ENCODE measurements at regions not wholly inside any gene's neighbourhood (a gene's known extent, or its start where the extent isn't known, plus 50 kb on each side); places are given as distances from the start of the nearest gene placed in this dataset.

GRCh38 chr9:86783884-86784283, 163.4 kb downstream of the GAS1 start:
- DNase-seq (ENCODE audit: low spot score): no peak
- no peak for TF ChIP-seq CTCF (IDR thresholded peaks at IDR 0.05; ENCODE audit: extremely low read depth, missing control alignments)

- no peak for TF ChIP-seq CTCF (IDR thresholded peaks at IDR 0.05; ENCODE audit: extremely low read depth, missing control alignments)
- no peak for DNase-seq (ENCODE audit: low spot score)
Observed at GRCh38 chr9:86782831-86783230, 164.5 kb downstream of the GAS1 start.

- no peak for DNase-seq (ENCODE audit: low spot score)
- TF ChIP-seq CTCF (IDR thresholded peaks at IDR 0.05; ENCODE audit: extremely low read depth, missing control alignments): no peak
Observed at GRCh38 chr9:86778761-86779160, 168.5 kb downstream of the GAS1 start.

- no peak for TF ChIP-seq CTCF (IDR thresholded peaks at IDR 0.05; ENCODE audit: extremely low read depth, missing control alignments)
- DNase-seq (ENCODE audit: low spot score): no peak
Observed at GRCh38 chr9:86775718-86776117, 171.6 kb downstream of the GAS1 start.

- no peak for DNase-seq (ENCODE audit: low spot score)
- TF ChIP-seq CTCF (IDR thresholded peaks at IDR 0.05; ENCODE audit: extremely low read depth, missing control alignments): no peak
Observed at GRCh38 chr9:86774116-86774515, 173.2 kb downstream of the GAS1 start.

- no peak for TF ChIP-seq CTCF (IDR thresholded peaks at IDR 0.05; ENCODE audit: extremely low read depth, missing control alignments)
- DNase-seq (ENCODE audit: low spot score): no peak
Observed at GRCh38 chr9:86773422-86773945, 173.8 kb downstream of the GAS1 start.

GRCh38 chr9:86772635-86772993, 174.7 kb downstream of the GAS1 start:
- TF ChIP-seq CTCF (IDR thresholded peaks at IDR 0.05; ENCODE audit: extremely low read depth, missing control alignments): no peak
- DNase-seq (ENCODE audit: low spot score): no peak

All from GM20000 (cell line).